A549 (cell line): ENCODE measurements at regions not wholly inside any gene's neighbourhood (a gene's known extent, or its start where the extent isn't known, plus 50 kb on each side); places are given as distances from the start of the nearest gene placed in this dataset.

Experiments
- ATAC-seq, 2 experiments: fragments of 200-7000 bp in 1 of 2; fragments of >200 bp in 1 of 2; cut with Nextera tagmentation in 1 of 2; cut with Tn5 transposase in 1 of 2; 3 replicates each; pipeline versions ENCODE4 v1.8.0 to v1.9.1; 2018 to 2020; ENCODE audit warnings: mild to moderate bottlenecking in 1 of 2, moderate library complexity in 1 of 2
- CTCF ChIA-PET: fragments of 300-600 bp; sonication (Branson Sonifier 250); formaldehyde crosslinking; extraction: SDS; loops from one replicate; lab custom pipeline; 2021; ENCODE audit warnings: antibody characterized with exemption, inconsistent platforms; lab: Yijun Ruan, JAX
- POLR2A ChIA-PET: fragments of 350-600 bp; formaldehyde crosslinking; extraction: SDS; loops from one replicate; lab custom pipeline; 2021; ENCODE audit warnings: antibody characterized with exemption, inconsistent platforms; lab: Yijun Ruan, JAX
- DNase-seq, 2 experiments: peaks; one replicate each; pipeline versions ENCODE4 v3.0.0 to v3.0.0-alpha.2; 2011 to 2016; ENCODE audit warnings: low read depth in 1 of 2, low spot score in 1 of 2
- FAIRE-seq: peaks from 2 replicates; lab custom pipeline; 2011; peaks lifted over from hg19 to GRCh38; lab: Jason Lieb, UNC
- H3K27ac ChIP-seq, 2 experiments: fragments of >200 bp; sonication (Bioruptor Twin); formaldehyde crosslinking; 3 replicates each; pipeline ENCODE4 v1.5.1; 2016 to 2017
- H3K4me1 ChIP-seq: fragments of >200 bp; sonication (Bioruptor Twin); formaldehyde crosslinking; 3 replicates; pipeline ENCODE4 v1.6.1; 2016
- H3K4me2 ChIP-seq: fragments of >200 bp; sonication (Bioruptor Twin); formaldehyde crosslinking; 3 replicates; pipeline ENCODE4 v1.6.1; 2016
- H3K4me3 ChIP-seq: fragments of >200 bp; sonication (Bioruptor Twin); formaldehyde crosslinking; 3 replicates; pipeline ENCODE4 v1.5.1; 2016
- H3K9me3 ChIP-seq: fragments of >200 bp; sonication (Bioruptor Twin); formaldehyde crosslinking; 3 replicates; pipeline ENCODE4 v1.6.1; 2016
- BCL3 ChIP-seq: fragments of >200 bp; sonication (Bioruptor Twin); formaldehyde crosslinking; IDR thresholded peaks from 3 replicates; pipeline ENCODE4 v1.6.1; 2016
- BHLHE40 ChIP-seq: IDR thresholded peaks from 2 replicates; pipeline ENCODE4 v1.6.1; 2012; ENCODE audit warnings: low read depth, low read length, inconsistent platforms
- CBX2 ChIP-seq: fragments of 200-600 bp; sonication (generic); IDR thresholded peaks from 2 replicates; pipeline ENCODE4 v1.6.1; 2016; ENCODE audit warnings: low read depth, mild to moderate bottlenecking, borderline replicate concordance
- CBX8 ChIP-seq: fragments of 200-600 bp; sonication (generic); IDR thresholded peaks from 2 replicates; pipeline ENCODE4 v1.6.1; 2016
- CEBPB ChIP-seq, 2 experiments: fragments of >200 bp in 1 of 2; sonication (Bioruptor Twin) in 1 of 2; formaldehyde crosslinking in 1 of 2; IDR thresholded peaks; 2 replicates each; pipeline ENCODE4 v1.6.1; 2012 to 2016
- ELK1 ChIP-seq: fragments of 150-350 bp; IDR thresholded peaks from 2 replicates; pipeline ENCODE4 v1.6.1; 2014; ENCODE audit warnings: low read depth, mild to moderate bottlenecking, low read length
- EP300 ChIP-seq, 2 experiments: fragments of >200 bp; sonication (Bioruptor Twin); formaldehyde crosslinking; IDR thresholded peaks; 2 replicates in 1 of 2; 3 replicates in 1 of 2; pipeline ENCODE4 v1.6.1; 2016 to 2017
- ESRRA ChIP-seq: fragments of 150-350 bp; IDR thresholded peaks from 2 replicates; pipeline ENCODE4 v1.6.1; 2014; ENCODE audit warnings: mild to moderate bottlenecking, low read length, borderline replicate concordance
- FOSB ChIP-seq: fragments of 250-450 bp; sonication (Bioruptor Pico); IDR thresholded peaks from 2 replicates; pipeline ENCODE4 v1.5.0; 2020; ENCODE audit warnings: mild to moderate bottlenecking, moderate library complexity
- FOSL2 ChIP-seq, 2 experiments: fragments of 450-650 bp in 1 of 2; fragments of >200 bp in 1 of 2; sonication (Bioruptor Twin) in 1 of 2; formaldehyde crosslinking; IDR thresholded peaks; 2 replicates each; pipeline versions ENCODE4 v1.5.0 to v1.6.1; 2016 to 2020; ENCODE audit warnings: mild to moderate bottlenecking in 1 of 2, moderate library complexity in 1 of 2
- HEYL ChIP-seq: fragments of 250-450 bp; sonication (Bioruptor Pico); IDR thresholded peaks from 2 replicates; pipeline ENCODE4 v1.8.0; 2021; ENCODE audit warnings: mild to moderate bottlenecking, moderate library complexity
- HOXA7 ChIP-seq: fragments of 250-450 bp; sonication (Bioruptor Pico); IDR thresholded peaks from 2 replicates; pipeline ENCODE4 v1.5.0; 2020; ENCODE audit warnings: mild to moderate bottlenecking, moderate library complexity
- HOXB13 ChIP-seq: fragments of 250-450 bp; sonication (Bioruptor Pico); IDR thresholded peaks from 2 replicates; pipeline ENCODE4 v1.5.0; 2020; ENCODE audit warnings: low read depth, mild to moderate bottlenecking, moderate library complexity
- KDM5A ChIP-seq: fragments of 200-600 bp; sonication (generic); IDR thresholded peaks from 2 replicates; pipeline ENCODE4 v1.6.1; 2016; ENCODE audit warnings: antibody characterized with exemption, mild to moderate bottlenecking
- MAFK ChIP-seq: fragments of 450-650 bp; IDR thresholded peaks from 2 replicates; pipeline ENCODE4 v1.6.1; 2014; ENCODE audit not compliant: partially characterized antibody
- MAZ ChIP-seq: fragments of 150-350 bp; IDR thresholded peaks from 2 replicates; pipeline ENCODE4 v1.6.1; 2014; ENCODE audit warnings: antibody characterized with exemption, low read depth, low read length, borderline replicate concordance
- MYC ChIP-seq: IDR thresholded peaks from 2 replicates; pipeline ENCODE4 v1.6.1; 2012; ENCODE audit warnings: mild to moderate bottlenecking, inconsistent platforms, low read length, improper control_type of control experiment, borderline replicate concordance
- NFE2L2 ChIP-seq: fragments of 150-350 bp; conservative IDR thresholded peaks from 2 replicates; pipeline ENCODE4 v1.6.1; 2014; ENCODE audit warnings: low read length
- NPAS2 ChIP-seq: fragments of 250-450 bp; sonication (Bioruptor Pico); IDR thresholded peaks from 2 replicates; pipeline ENCODE4 v1.8.0; 2022; ENCODE audit warnings: mild to moderate bottlenecking, moderate library complexity, borderline replicate concordance
- NR3C1 ChIP-seq: fragments of >200 bp; sonication (Bioruptor Twin); formaldehyde crosslinking; IDR thresholded peaks from 3 replicates; pipeline ENCODE4 v1.6.1; 2017
- PBX3 ChIP-seq: IDR thresholded peaks from 2 replicates; pipeline ENCODE4 v1.6.1; 2012
- PHF8 ChIP-seq: fragments of 200-600 bp; sonication (generic); IDR thresholded peaks from 2 replicates; pipeline ENCODE4 v1.6.1; 2016; ENCODE audit warnings: low read depth, mild to moderate bottlenecking, antibody characterized with exemption, moderate library complexity, borderline replicate concordance
- RAD21 ChIP-seq, 2 experiments: fragments of >200 bp in 1 of 2; sonication (Bioruptor Twin) in 1 of 2; formaldehyde crosslinking in 1 of 2; IDR thresholded peaks in 1 of 2; conservative IDR thresholded peaks in 1 of 2; 2 replicates in 1 of 2; 3 replicates in 1 of 2; pipeline ENCODE4 v1.6.1; 2012 to 2018; ENCODE audit warnings: inconsistent platforms in 1 of 2
- RARB ChIP-seq: fragments of 250-450 bp; sonication (Bioruptor Pico); IDR thresholded peaks from 2 replicates; pipeline ENCODE4 v1.8.0; 2021; ENCODE audit warnings: mild to moderate bottlenecking, moderate library complexity
- SMC3 ChIP-seq: fragments of >200 bp; sonication (Bioruptor Twin); formaldehyde crosslinking; IDR thresholded peaks from 3 replicates; pipeline ENCODE4 v1.6.1; 2018; ENCODE audit warnings: inconsistent platforms
- SREBF2 ChIP-seq: fragments of 450-650 bp; IDR thresholded peaks from 2 replicates; pipeline ENCODE4 v1.6.1; 2014; ENCODE audit warnings: mild to moderate bottlenecking, moderate library complexity
- TP53 ChIP-seq: fragments of 250-450 bp; sonication (Bioruptor Pico); IDR thresholded peaks from 2 replicates; pipeline ENCODE4 v1.5.0; 2021; ENCODE audit warnings: mild to moderate bottlenecking, moderate library complexity
- ZC3H11A ChIP-seq: fragments of 450-650 bp; IDR thresholded peaks from 2 replicates; pipeline ENCODE4 v1.6.1; 2014; ENCODE audit warnings: antibody characterized with exemption, mild to moderate bottlenecking
- ZFP36 ChIP-seq: fragments of 450-650 bp; IDR thresholded peaks from 2 replicates; pipeline ENCODE4 v1.6.1; 2014; ENCODE audit warnings: borderline replicate concordance; ENCODE audit not compliant: partially characterized antibody
- WGBS: methylation state at CpG from one replicate; pipeline ENCODE4 v1.1.6; 2017; ENCODE audit errors: missing lambda C conversion rate; 5-methylcytosine and 5-hydroxymethylcytosine counted together

GRCh38 chr20:12886618-12887363, 122.0 kb upstream of the SPTLC3 start:
- CTCF ChIA-PET: no interaction called here
- no peak for DNase-seq
- POLR2A ChIA-PET: no interaction called here
- no peak for TF ChIP-seq CEBPB (IDR thresholded peaks at IDR 0.05)
- no peak for TF ChIP-seq SREBF2
- TF ChIP-seq MAZ: no peak
- TF ChIP-seq MYC: no peak
- TF ChIP-seq EP300 (IDR thresholded peaks at IDR 0.05): no peak
- no peak for TF ChIP-seq PBX3
- no peak for TF ChIP-seq ZFP36
- no peak for TF ChIP-seq ZC3H11A
- no peak for TF ChIP-seq HOXB13 (CRISPR knock-in tag)
- no peak for TF ChIP-seq CBX8
- TF ChIP-seq PHF8: no peak
- TF ChIP-seq RAD21 (conservative IDR thresholded peaks at IDR 0.05 in 1 of 2, IDR thresholded peaks at IDR 0.05 in 1 of 2): no peak
- no peak for TF ChIP-seq ESRRA
- no peak for TF ChIP-seq BCL3
- TF ChIP-seq HEYL (CRISPR knock-in tag): no peak
- no peak for TF ChIP-seq CBX2
- Histone ChIP-seq H3K4me1 (no peaks in the 10 kb centered on the region), H3K27ac (no peak overlapping the region), H3K4me3 (no peak overlapping the region), H3K9me3 (no peaks in the 10 kb centered on the region), H3K4me2 (no peak overlapping the region)
- WGBS: 4% methylated on average over 5 of the region's 5 CpGs
- no peak for ATAC-seq
- FAIRE-seq: no peak

GRCh38 chr20:12891643-12892042, 117.1 kb upstream of the SPTLC3 start:
- DNase-seq (no peak), FAIRE-seq (no peak), ATAC-seq (no peak)
- TF ChIP-seq ESRRA (no peak), KDM5A (no peak), FOSL2 (IDR thresholded peaks at IDR 0.05) (no peak), FOSL2 (CRISPR knock-in tag; IDR thresholded peaks at IDR 0.05) (no peak), RAD21 (conservative IDR thresholded peaks at IDR 0.05 in 1 of 2, IDR thresholded peaks at IDR 0.05 in 1 of 2) (no peak), BHLHE40 (no peak), FOSB (CRISPR knock-in tag) (no peak), NFE2L2 (no peak), CEBPB (IDR thresholded peaks at IDR 0.05) (no peak)
- Histone ChIP-seq H3K4me1 (no peaks in the 10 kb centered on the region), H3K4me2 (no peak overlapping the region), H3K9me3 (no peaks in the 10 kb centered on the region), H3K27ac (no peak overlapping the region), H3K4me3 (no peak overlapping the region)
- POLR2A ChIA-PET: no interaction called here
- WGBS: 34% methylated on average over 3 of the region's 3 CpGs
- CTCF ChIA-PET: no interaction called here

- CTCF ChIA-PET: interaction anchor here (0.6 kb wide), 1 partner anchor 74 kb away, joined by 3 read pairs; no protein-coding TSS in a partner anchor
- Histone ChIP-seq H3K27ac (no peak overlapping the region), H3K4me3 (no peak overlapping the region), H3K9me3 (no peaks in the 10 kb centered on the region), H3K4me2 (no peak overlapping the region), H3K4me1 (no peaks in the 10 kb centered on the region)
- 14% methylated on average over 5 of the region's 5 CpGs for WGBS
- ATAC-seq (no peak), FAIRE-seq (no peak), DNase-seq (no peak)
- POLR2A ChIA-PET: no interaction called here
- TF ChIP-seq SMC3 (no peak), ELK1 (no peak), MAFK (no peak), NPAS2 (no peak), NR3C1 (no peak), TP53 (no peak), HOXA7 (CRISPR knock-in tag) (no peak), RARB (no peak), NFE2L2 (no peak)
These were observed 115.8 kb upstream of the SPTLC3 start for GRCh38 chr20:12893019-12893418.
